Astrocyte (in vitro differentiated cells and primary cell): ENCODE measurements at regions not wholly inside any gene's neighbourhood (a gene's known extent, or its start where the extent isn't known, plus 50 kb on each side); places are given as distances from the start of the nearest gene placed in this dataset.

Experiments used
- DNase-seq: peaks from one replicate; pipeline ENCODE4 v3.0.0-alpha.2; 2010; ENCODE audit warnings: low read depth
- FAIRE-seq: peaks from 2 replicates; lab custom pipeline; 2011; peaks lifted over from hg19 to GRCh38; lab: Jason Lieb, UNC
- H2AFZ ChIP-seq: 2 replicates; pipeline ENCODE4 v1.6.0; 2012; ENCODE audit warnings: low read depth, low read length, inconsistent platforms
- H3K27ac ChIP-seq: 2 replicates; pipeline ENCODE4 v1.5.1; 2011; ENCODE audit warnings: low read depth, low read length, inconsistent platforms
- H3K27me3 ChIP-seq: 2 replicates; pipeline ENCODE4 v1.6.0; 2011; ENCODE audit warnings: low read length, inconsistent platforms; ENCODE audit not compliant: insufficient read depth
- H3K36me3 ChIP-seq: 2 replicates; pipeline ENCODE4 v1.5.1; 2011; ENCODE audit warnings: low read length, inconsistent platforms; ENCODE audit not compliant: insufficient read depth
- H3K4me1 ChIP-seq: 2 replicates; pipeline ENCODE4 v1.5.1; 2011; ENCODE audit warnings: low read length, inconsistent platforms; ENCODE audit not compliant: insufficient read depth
- H3K4me2 ChIP-seq: 2 replicates; pipeline ENCODE4 v1.6.0; 2012; ENCODE audit warnings: low read length, inconsistent platforms
- H3K4me3 ChIP-seq: 2 replicates; pipeline ENCODE4 v1.5.1; 2011; ENCODE audit warnings: low read depth, mild to moderate bottlenecking, low read length, inconsistent platforms; ENCODE audit not compliant: insufficient read depth
- H3K79me2 ChIP-seq: 2 replicates; pipeline ENCODE4 v1.6.0; 2012; ENCODE audit warnings: mild to moderate bottlenecking, low read length, inconsistent platforms; ENCODE audit not compliant: insufficient read depth
- H3K9ac ChIP-seq: 2 replicates; pipeline ENCODE4 v1.6.0; 2012; ENCODE audit warnings: mild to moderate bottlenecking, low read length, inconsistent platforms
- H3K9me3 ChIP-seq: 2 replicates; pipeline ENCODE4 v1.5.1; 2012; ENCODE audit warnings: low read depth, mild to moderate bottlenecking, low read length, inconsistent platforms; ENCODE audit not compliant: insufficient read depth
- H4K20me1 ChIP-seq: 2 replicates; pipeline ENCODE4 v1.6.0; 2012; ENCODE audit warnings: low read length, inconsistent platforms; ENCODE audit not compliant: insufficient read depth
- H3K27ac Mint-ChIP-seq: one replicate; pipeline ENCODE4 v1.8.0; 2021; ENCODE audit warnings: mild to moderate bottlenecking, mixed read lengths; ENCODE audit not compliant: unreplicated experiment
- H3K27me3 Mint-ChIP-seq: one replicate; pipeline ENCODE4 v1.8.0; 2021; ENCODE audit warnings: low read depth, mixed read lengths; ENCODE audit not compliant: unreplicated experiment
- H3K36me3 Mint-ChIP-seq: one replicate; pipeline ENCODE4 v1.8.0; 2021; ENCODE audit warnings: low read depth, mixed read lengths; ENCODE audit not compliant: unreplicated experiment
- H3K4me1 Mint-ChIP-seq: one replicate; pipeline ENCODE4 v1.8.0; 2021; ENCODE audit warnings: low read depth, mixed read lengths; ENCODE audit not compliant: unreplicated experiment
- H3K4me3 Mint-ChIP-seq: one replicate; pipeline ENCODE4 v1.8.0; 2021; ENCODE audit warnings: mild to moderate bottlenecking, moderate library complexity, mixed read lengths; ENCODE audit not compliant: unreplicated experiment
- H3K9me3 Mint-ChIP-seq: one replicate; pipeline ENCODE4 v1.8.0; 2021; ENCODE audit warnings: mild to moderate bottlenecking, mixed read lengths; ENCODE audit not compliant: unreplicated experiment
- CTCF ChIP-seq: IDR thresholded peaks from 2 replicates; pipeline ENCODE4 v1.5.1; 2011; ENCODE audit warnings: low read depth, mild to moderate bottlenecking, inconsistent platforms, low read length, moderate library complexity; ENCODE audit not compliant: insufficient read depth
- EZH2 ChIP-seq: IDR thresholded peaks from 2 replicates; pipeline ENCODE4 v1.6.1; 2012; ENCODE audit warnings: mild to moderate bottlenecking, low read length, inconsistent platforms; ENCODE audit not compliant: insufficient read depth

- TF ChIP-seq EZH2: no peak
- no peak for TF ChIP-seq CTCF
- Histone ChIP-seq H3K36me3 (no peaks in the 10 kb centered on the region), H3K4me1 (no peaks in the 10 kb centered on the region), H3K27ac (no peak overlapping the region), H3K79me2 (no peaks in the 10 kb centered on the region), H4K20me1 (no peaks in the 10 kb centered on the region), H3K9me3 (no peaks in the 10 kb centered on the region), H3K9ac (no peak overlapping the region), H3K4me2 (no peak overlapping the region), H2AFZ (no peak overlapping the region), H3K27me3 (no peaks in the 10 kb centered on the region), H3K4me3 (no peak overlapping the region)
- Mint-ChIP-seq H3K27me3 (peaks cover 1% of the 10 kb centered on the region), H3K9me3 (no peaks in the 10 kb centered on the region), H3K4me3 (no peak overlapping the region), H3K27ac (no peak overlapping the region), H3K36me3 (no peaks in the 10 kb centered on the region), H3K4me1 (peaks cover 1% of the 10 kb centered on the region)
- DNase-seq: no peak
- FAIRE-seq: no peak
Measured at GRCh38 chr2:12831016-12831415, 114.3 kb downstream of the TRIB2 start.

- Histone ChIP-seq H2AFZ (no peak overlapping the region), H3K9ac (no peak overlapping the region), H3K9me3 (no peaks in the 10 kb centered on the region), H4K20me1 (no peaks in the 10 kb centered on the region), H3K27me3 (no peaks in the 10 kb centered on the region), H3K4me2 (no peak overlapping the region), H3K4me3 (no peak overlapping the region), H3K27ac (no peak overlapping the region), H3K36me3 (no peaks in the 10 kb centered on the region), H3K79me2 (no peaks in the 10 kb centered on the region), H3K4me1 (no peaks in the 10 kb centered on the region)
- peaks cover 2% of the 10 kb centered on the region for H3K9me3 Mint-ChIP-seq
- H3K4me3 Mint-ChIP-seq: no peak overlapping the region
- no peak for TF ChIP-seq CTCF
- TF ChIP-seq EZH2: no peak
- H3K36me3 Mint-ChIP-seq: no peaks in the 10 kb centered on the region
- no peak overlapping the region for H3K27ac Mint-ChIP-seq
- no peak for FAIRE-seq
- peaks cover 1% of the 10 kb centered on the region for H3K27me3 Mint-ChIP-seq
- H3K4me1 Mint-ChIP-seq: peaks cover 4% of the 10 kb centered on the region
- no peak for DNase-seq
Measured at GRCh38 chr2:12834239-12834638, 117.5 kb downstream of the TRIB2 start.

- no peak overlapping the region for H3K27ac ChIP-seq
- H3K4me3 Mint-ChIP-seq: no peak overlapping the region
- no peaks in the 10 kb centered on the region for H3K4me1 ChIP-seq
- H3K27ac Mint-ChIP-seq: no peak overlapping the region
- H4K20me1 ChIP-seq: no peaks in the 10 kb centered on the region
- H2AFZ ChIP-seq: no peak overlapping the region
- no peaks in the 10 kb centered on the region for H3K36me3 Mint-ChIP-seq
- H3K79me2 ChIP-seq: no peaks in the 10 kb centered on the region
- H3K9me3 ChIP-seq: no peaks in the 10 kb centered on the region
- DNase-seq (no peak), FAIRE-seq (no peak)
- H3K4me2 ChIP-seq: no peak overlapping the region
- no peaks in the 10 kb centered on the region for H3K27me3 ChIP-seq
- H3K9me3 Mint-ChIP-seq: peaks cover 2% of the 10 kb centered on the region
- H3K36me3 ChIP-seq: no peaks in the 10 kb centered on the region
- H3K9ac ChIP-seq: no peak overlapping the region
- no peak overlapping the region for H3K4me3 ChIP-seq
- TF ChIP-seq CTCF (no peak), EZH2 (no peak)
- peaks cover 9% of the 10 kb centered on the region for H3K27me3 Mint-ChIP-seq
- H3K4me1 Mint-ChIP-seq: peaks cover 4% of the 10 kb centered on the region
Measured at GRCh38 chr2:12835733-12836132, 119.0 kb downstream of the TRIB2 start.
